ENCODE measurements at regions not wholly inside any gene's neighbourhood (a gene's known extent, or its start where the extent isn't known, plus 50 kb on each side); places are given as distances from the start of the nearest gene placed in this dataset.

GRCh38 chr2:66127061-66127460 lies 307.9 kb upstream of the MEIS1 start:
- H3K4me3 ChIP-seq (ENCODE audit: low read depth, low read length) = no peak overlapping the region
- DNase-seq (ENCODE audit: low read depth in 4 of 6, low spot score in 6 of 6) = no peak
- WGBS (ENCODE audit: insufficient coverage) = 94% methylated on average over 3 of the region's 5 CpGs
- H3K27me3 ChIP-seq (ENCODE audit: control insufficient read depth, insufficient read depth, low read length) = no peaks in the 10 kb centered on the region
- no peaks in the 10 kb centered on the region for H3K9me3 ChIP-seq (ENCODE audit: control insufficient read depth, insufficient read depth, low read length)
- no peaks in the 10 kb centered on the region for H3K4me1 ChIP-seq (ENCODE audit: control insufficient read depth, insufficient read depth, low read length)
- H3K27ac ChIP-seq (ENCODE audit: low read depth, low read length) = no peak overlapping the region
- no peaks in the 10 kb centered on the region for H3K36me3 ChIP-seq (ENCODE audit: control insufficient read depth, insufficient read depth, low read length)

- no CpG with 5 or more reads among the region's 5 CpGs for WGBS (ENCODE audit: insufficient coverage)
- no peaks in the 10 kb centered on the region for H3K36me3 ChIP-seq (ENCODE audit: control insufficient read depth, insufficient read depth, low read length)
- DNase-seq (ENCODE audit: low read depth in 4 of 6, low spot score in 6 of 6) = peak in 2 of 6 donors; percentile 37 to 57
- H3K9me3 ChIP-seq (ENCODE audit: control insufficient read depth, insufficient read depth, low read length) = no peaks in the 10 kb centered on the region
- no peak overlapping the region for H3K27ac ChIP-seq (ENCODE audit: low read depth, low read length)
- H3K27me3 ChIP-seq (ENCODE audit: control insufficient read depth, insufficient read depth, low read length) = no peaks in the 10 kb centered on the region
- H3K4me1 ChIP-seq (ENCODE audit: control insufficient read depth, insufficient read depth, low read length) = no peaks in the 10 kb centered on the region
- no peak overlapping the region for H3K4me3 ChIP-seq (ENCODE audit: low read depth, low read length)
Measured at GRCh38 chr2:66125951-66126350, 309.0 kb upstream of the MEIS1 start.

- Histone ChIP-seq H3K4me1 (ENCODE audit: control insufficient read depth, insufficient read depth, low read length) (no peaks in the 10 kb centered on the region), H3K4me3 (ENCODE audit: low read depth, low read length) (no peak overlapping the region), H3K27ac (ENCODE audit: low read depth, low read length) (no peak overlapping the region), H3K9me3 (ENCODE audit: control insufficient read depth, insufficient read depth, low read length) (no peaks in the 10 kb centered on the region), H3K36me3 (ENCODE audit: control insufficient read depth, insufficient read depth, low read length) (no peaks in the 10 kb centered on the region), H3K27me3 (ENCODE audit: control insufficient read depth, insufficient read depth, low read length) (no peaks in the 10 kb centered on the region)
- DNase-seq (ENCODE audit: low read depth in 4 of 6, low spot score in 6 of 6) = peak in 1 of 6 donors; percentile 29
- no CpG with 5 or more reads among the region's 2 CpGs for WGBS (ENCODE audit: insufficient coverage)
Measured at GRCh38 chr2:66122516-66122915, 312.4 kb upstream of the MEIS1 start.

GRCh38 chr2:66121946-66122345 lies 313.0 kb upstream of the MEIS1 start:
- Histone ChIP-seq H3K9me3 (ENCODE audit: control insufficient read depth, insufficient read depth, low read length) (no peaks in the 10 kb centered on the region), H3K36me3 (ENCODE audit: control insufficient read depth, insufficient read depth, low read length) (no peaks in the 10 kb centered on the region), H3K27me3 (ENCODE audit: control insufficient read depth, insufficient read depth, low read length) (no peaks in the 10 kb centered on the region), H3K4me3 (ENCODE audit: low read depth, low read length) (no peak overlapping the region), H3K4me1 (ENCODE audit: control insufficient read depth, insufficient read depth, low read length) (no peaks in the 10 kb centered on the region), H3K27ac (ENCODE audit: low read depth, low read length) (no peak overlapping the region)
- no CpG with 5 or more reads among the region's 3 CpGs for WGBS (ENCODE audit: insufficient coverage)
- no peak for DNase-seq (ENCODE audit: low read depth in 4 of 6, low spot score in 6 of 6)

- no peak overlapping the region for H3K27ac ChIP-seq (ENCODE audit: low read depth, low read length)
- H3K27me3 ChIP-seq (ENCODE audit: control insufficient read depth, insufficient read depth, low read length) = no peaks in the 10 kb centered on the region
- 100% methylated on average over 1 of the region's 2 CpGs for WGBS (ENCODE audit: insufficient coverage)
- no peaks in the 10 kb centered on the region for H3K4me1 ChIP-seq (ENCODE audit: control insufficient read depth, insufficient read depth, low read length)
- no peak overlapping the region for H3K4me3 ChIP-seq (ENCODE audit: low read depth, low read length)
- no peaks in the 10 kb centered on the region for H3K9me3 ChIP-seq (ENCODE audit: control insufficient read depth, insufficient read depth, low read length)
- H3K36me3 ChIP-seq (ENCODE audit: control insufficient read depth, insufficient read depth, low read length) = no peaks in the 10 kb centered on the region
- no peak for DNase-seq (ENCODE audit: low read depth in 4 of 6, low spot score in 6 of 6)
Measured at GRCh38 chr2:66113988-66114625, 320.8 kb upstream of the MEIS1 start.

GRCh38 chr2:66111706-66112105 lies 323.2 kb upstream of the MEIS1 start:
- Histone ChIP-seq H3K4me1 (ENCODE audit: control insufficient read depth, insufficient read depth, low read length) (no peaks in the 10 kb centered on the region), H3K36me3 (ENCODE audit: control insufficient read depth, insufficient read depth, low read length) (no peaks in the 10 kb centered on the region), H3K9me3 (ENCODE audit: control insufficient read depth, insufficient read depth, low read length) (no peaks in the 10 kb centered on the region), H3K4me3 (ENCODE audit: low read depth, low read length) (no peak overlapping the region), H3K27me3 (ENCODE audit: control insufficient read depth, insufficient read depth, low read length) (no peaks in the 10 kb centered on the region), H3K27ac (ENCODE audit: low read depth, low read length) (no peak overlapping the region)
- DNase-seq (ENCODE audit: low read depth in 4 of 6, low spot score in 6 of 6) = no peak
- WGBS (ENCODE audit: insufficient coverage) = 100% methylated on average over 5 of the region's 7 CpGs

GRCh38 chr2:66110608-66111007 lies 324.3 kb upstream of the MEIS1 start:
- no peak for DNase-seq (ENCODE audit: low read depth in 4 of 6, low spot score in 6 of 6)
- Histone ChIP-seq H3K9me3 (ENCODE audit: control insufficient read depth, insufficient read depth, low read length) (no peaks in the 10 kb centered on the region), H3K4me3 (ENCODE audit: low read depth, low read length) (no peak overlapping the region), H3K27me3 (ENCODE audit: control insufficient read depth, insufficient read depth, low read length) (no peaks in the 10 kb centered on the region), H3K27ac (ENCODE audit: low read depth, low read length) (no peak overlapping the region), H3K4me1 (ENCODE audit: control insufficient read depth, insufficient read depth, low read length) (no peaks in the 10 kb centered on the region), H3K36me3 (ENCODE audit: control insufficient read depth, insufficient read depth, low read length) (no peaks in the 10 kb centered on the region)
- WGBS (ENCODE audit: insufficient coverage) = no CpG with 5 or more reads among the region's 2 CpGs

- Histone ChIP-seq H3K9me3 (ENCODE audit: control insufficient read depth, insufficient read depth, low read length) (no peaks in the 10 kb centered on the region), H3K4me1 (ENCODE audit: control insufficient read depth, insufficient read depth, low read length) (no peaks in the 10 kb centered on the region), H3K36me3 (ENCODE audit: control insufficient read depth, insufficient read depth, low read length) (no peaks in the 10 kb centered on the region), H3K27ac (ENCODE audit: low read depth, low read length) (no peak overlapping the region), H3K27me3 (ENCODE audit: control insufficient read depth, insufficient read depth, low read length) (no peaks in the 10 kb centered on the region), H3K4me3 (ENCODE audit: low read depth, low read length) (no peak overlapping the region)
- no peak for DNase-seq (ENCODE audit: low read depth in 4 of 6, low spot score in 6 of 6)
- WGBS (ENCODE audit: insufficient coverage) = no CpG with 5 or more reads among the region's 2 CpGs
Measured at GRCh38 chr2:66110086-66110485, 324.8 kb upstream of the MEIS1 start.

- no peak for DNase-seq (ENCODE audit: low read depth in 4 of 6, low spot score in 6 of 6)
- H3K27me3 ChIP-seq (ENCODE audit: control insufficient read depth, insufficient read depth, low read length) = no peaks in the 10 kb centered on the region
- no peak overlapping the region for H3K27ac ChIP-seq (ENCODE audit: low read depth, low read length)
- H3K4me3 ChIP-seq (ENCODE audit: low read depth, low read length) = no peak overlapping the region
- no peaks in the 10 kb centered on the region for H3K4me1 ChIP-seq (ENCODE audit: control insufficient read depth, insufficient read depth, low read length)
- WGBS (ENCODE audit: insufficient coverage) = no CpG with 5 or more reads among the region's 2 CpGs
- no peaks in the 10 kb centered on the region for H3K36me3 ChIP-seq (ENCODE audit: control insufficient read depth, insufficient read depth, low read length)
- H3K9me3 ChIP-seq (ENCODE audit: control insufficient read depth, insufficient read depth, low read length) = no peaks in the 10 kb centered on the region
Measured at GRCh38 chr2:66109419-66109818, 325.5 kb upstream of the MEIS1 start.

- Histone ChIP-seq H3K27ac (ENCODE audit: low read depth, low read length) (no peak overlapping the region), H3K27me3 (ENCODE audit: control insufficient read depth, insufficient read depth, low read length) (no peaks in the 10 kb centered on the region), H3K4me1 (ENCODE audit: control insufficient read depth, insufficient read depth, low read length) (no peaks in the 10 kb centered on the region), H3K36me3 (ENCODE audit: control insufficient read depth, insufficient read depth, low read length) (no peaks in the 10 kb centered on the region), H3K9me3 (ENCODE audit: control insufficient read depth, insufficient read depth, low read length) (no peaks in the 10 kb centered on the region), H3K4me3 (ENCODE audit: low read depth, low read length) (no peak overlapping the region)
- no CpG with 5 or more reads among the region's 5 CpGs for WGBS (ENCODE audit: insufficient coverage)
- peak; percentile 20 to 77 (median 31) for DNase-seq (ENCODE audit: low read depth in 4 of 6, low spot score in 6 of 6)
Measured at GRCh38 chr2:66105066-66105753, 329.7 kb upstream of the MEIS1 start.
